ENCODE measurements at regions not wholly inside any gene's neighbourhood (a gene's known extent, or its start where the extent isn't known, plus 50 kb on each side); places are given as distances from the start of the nearest gene placed in this dataset.

GRCh38 chr2:234804704-234805103 is 147.1 kb upstream of the SH3BP4 start:
- no peak for TF ChIP-seq KLF10 (tag by site-specific recombination; IDR thresholded peaks at IDR 0.05)
- TF ChIP-seq ELK4 (IDR thresholded peaks at IDR 0.05; ENCODE audit: borderline replicate concordance, low read depth, low read length): no peak
- TF ChIP-seq ZNF433 (tag by site-specific recombination; IDR thresholded peaks at IDR 0.05; ENCODE audit: low read depth): no peak
- no peak for TF ChIP-seq ZNF157 (tag by site-specific recombination; IDR thresholded peaks at IDR 0.05)
- TF ChIP-seq CTCF (tag by site-specific recombination; IDR thresholded peaks at IDR 0.05): no peak
- no peak for TF ChIP-seq PBX3 (CRISPR knock-in tag; IDR thresholded peaks at IDR 0.05)

All from HEK293 (cell line).